ENCODE measurements at regions not wholly inside any gene's neighbourhood (a gene's known extent, or its start where the extent isn't known, plus 50 kb on each side); places are given as distances from the start of the nearest gene placed in this dataset.
A peak's percentile ranks its signal among the peaks of the same experiment; 100 is the strongest.

DNA sequence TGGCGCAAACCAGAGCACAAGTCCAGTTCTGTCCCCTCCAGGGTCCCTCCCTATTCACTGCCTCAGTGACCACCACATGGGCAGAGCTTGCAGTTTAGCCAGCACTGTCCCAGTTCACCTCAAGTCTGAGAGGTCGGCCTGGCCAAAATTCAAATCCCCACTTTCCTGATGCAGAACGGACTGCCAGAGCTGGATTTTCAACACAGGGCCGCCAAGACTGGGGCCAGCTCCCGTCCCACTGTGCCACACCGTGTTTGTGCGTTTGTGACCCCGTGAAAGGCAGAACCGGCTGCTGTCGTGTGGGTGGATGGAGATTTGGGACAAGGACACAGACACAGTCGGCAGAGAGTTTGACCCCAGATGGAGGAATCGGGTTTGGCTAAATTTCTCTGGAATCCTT lies 176.7 kb downstream of the URI1 start:
- DNase-seq (no peak), ATAC-seq (ENCODE audit: insufficient read depth, low FRiP score) (no peak)
- TF ChIP-seq, protein P1, sequence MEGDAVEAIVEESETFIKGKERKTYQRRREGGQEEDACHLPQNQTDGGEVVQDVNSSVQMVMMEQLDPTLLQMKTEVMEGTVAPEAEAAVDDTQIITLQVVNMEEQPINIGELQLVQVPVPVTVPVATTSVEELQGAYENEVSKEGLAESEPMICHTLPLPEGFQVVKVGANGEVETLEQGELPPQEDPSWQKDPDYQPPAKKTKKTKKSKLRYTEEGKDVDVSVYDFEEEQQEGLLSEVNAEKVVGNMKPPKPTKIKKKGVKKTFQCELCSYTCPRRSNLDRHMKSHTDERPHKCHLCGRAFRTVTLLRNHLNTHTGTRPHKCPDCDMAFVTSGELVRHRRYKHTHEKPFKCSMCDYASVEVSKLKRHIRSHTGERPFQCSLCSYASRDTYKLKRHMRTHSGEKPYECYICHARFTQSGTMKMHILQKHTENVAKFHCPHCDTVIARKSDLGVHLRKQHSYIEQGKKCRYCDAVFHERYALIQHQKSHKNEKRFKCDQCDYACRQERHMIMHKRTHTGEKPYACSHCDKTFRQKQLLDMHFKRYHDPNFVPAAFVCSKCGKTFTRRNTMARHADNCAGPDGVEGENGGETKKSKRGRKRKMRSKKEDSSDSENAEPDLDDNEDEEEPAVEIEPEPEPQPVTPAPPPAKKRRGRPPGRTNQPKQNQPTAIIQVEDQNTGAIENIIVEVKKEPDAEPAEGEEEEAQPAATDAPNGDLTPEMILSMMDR (IDR thresholded peaks at IDR 0.05; ENCODE audit: control extremely low read depth, extremely low read depth), result no peak
- 75 to 84% methylated on average over 12 of the region's 12 CpGs for WGBS, 2 donors
- Histone ChIP-seq H3K27ac (ENCODE audit: low read depth in 1 of 2, low read length in 1 of 2) (no peak overlapping the region), H3K36me3 (ENCODE audit: control insufficient read depth in 4 of 4, insufficient read depth in 4 of 4, low read length in 4 of 4) (no peaks in the 10 kb centered on the region), H3K9me3 (ENCODE audit: control insufficient read depth in 4 of 4, insufficient read depth in 3 of 4, low read length in 3 of 4) (peaks cover 0 to 2% (median 0%) of the 10 kb centered on the region in 4 donors), H3K9ac (ENCODE audit: insufficient read depth in 1 of 2, low read length in 2 of 2) (no peak overlapping the region), H3K4me1 (ENCODE audit: control insufficient read depth in 5 of 5, insufficient read depth in 5 of 5, low read length in 5 of 5) (peaks cover 0 to 9% (median 0%) of the 10 kb centered on the region in 5 donors), H3K4me3 (no peak overlapping the region), H3K27me3 (ENCODE audit: control insufficient read depth in 3 of 3, insufficient read depth in 3 of 3, low read length in 2 of 3) (peaks cover 0 to 6% (median 0%) of the 10 kb centered on the region in 3 donors)

DNA sequence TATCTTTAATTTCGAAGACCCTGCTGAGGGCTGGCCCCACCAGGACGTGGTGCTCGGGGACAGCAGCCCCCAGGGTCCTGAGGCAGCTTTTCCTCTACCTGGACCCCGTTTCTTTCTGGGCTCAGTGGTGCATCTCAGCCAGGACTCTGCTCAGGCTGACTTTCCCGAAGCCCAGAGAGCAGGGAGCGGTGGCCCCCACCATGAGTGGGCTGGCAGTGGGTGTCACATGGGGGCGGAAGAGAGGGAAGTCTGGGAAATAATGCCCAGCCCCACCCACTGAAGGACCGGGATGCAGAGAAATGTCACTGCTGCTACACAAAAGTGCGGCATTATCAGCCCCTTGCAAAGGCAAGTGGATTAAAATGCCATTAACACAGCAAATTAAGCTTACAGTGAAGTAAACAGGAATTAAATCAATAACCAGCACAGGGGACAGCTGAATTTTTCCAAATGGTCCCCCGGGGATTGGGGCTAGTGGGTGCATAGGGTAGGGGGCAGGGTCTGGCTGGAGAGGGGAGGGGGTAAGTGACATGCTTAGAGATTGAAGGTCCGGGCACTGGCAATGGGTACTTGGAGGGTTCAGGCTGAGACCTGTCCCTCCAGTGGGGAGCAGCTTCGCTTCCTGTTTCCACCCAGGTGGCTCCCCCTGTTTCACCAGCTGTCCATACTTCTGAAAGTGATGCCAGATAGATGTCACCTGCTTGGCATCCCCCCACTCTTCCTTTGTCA lies 177.3 kb downstream of the URI1 start:
- H3K27me3 ChIP-seq (ENCODE audit: control insufficient read depth in 3 of 3, insufficient read depth in 3 of 3, low read length in 2 of 3), result peaks cover 0 to 6% (median 0%) of the 10 kb centered on the region in 3 donors
- H3K36me3 ChIP-seq (ENCODE audit: control insufficient read depth in 4 of 4, insufficient read depth in 4 of 4, low read length in 4 of 4), result no peaks in the 10 kb centered on the region
- 66 to 77% methylated on average over 12 of the region's 12 CpGs for WGBS, 2 donors
- peak in 2 of 3 donors; percentile 26 to 27 for DNase-seq
- no peak overlapping the region for H3K9ac ChIP-seq (ENCODE audit: insufficient read depth in 1 of 2, low read length in 2 of 2)
- no peak overlapping the region for H3K27ac ChIP-seq (ENCODE audit: low read depth in 1 of 2, low read length in 1 of 2)
- H3K4me1 ChIP-seq (ENCODE audit: control insufficient read depth in 5 of 5, insufficient read depth in 5 of 5, low read length in 5 of 5), result peaks cover 0 to 9% (median 0%) of the 10 kb centered on the region in 5 donors
- peaks cover 0 to 2% (median 0%) of the 10 kb centered on the region in 4 donors for H3K9me3 ChIP-seq (ENCODE audit: control insufficient read depth in 4 of 4, insufficient read depth in 3 of 4, low read length in 3 of 4)
- ATAC-seq (ENCODE audit: insufficient read depth, low FRiP score), result no peak
- no peak overlapping the region for H3K4me3 ChIP-seq
- TF ChIP-seq, protein P1 (IDR thresholded peaks at IDR 0.05; ENCODE audit: control extremely low read depth, extremely low read depth), result no peak

DNA sequence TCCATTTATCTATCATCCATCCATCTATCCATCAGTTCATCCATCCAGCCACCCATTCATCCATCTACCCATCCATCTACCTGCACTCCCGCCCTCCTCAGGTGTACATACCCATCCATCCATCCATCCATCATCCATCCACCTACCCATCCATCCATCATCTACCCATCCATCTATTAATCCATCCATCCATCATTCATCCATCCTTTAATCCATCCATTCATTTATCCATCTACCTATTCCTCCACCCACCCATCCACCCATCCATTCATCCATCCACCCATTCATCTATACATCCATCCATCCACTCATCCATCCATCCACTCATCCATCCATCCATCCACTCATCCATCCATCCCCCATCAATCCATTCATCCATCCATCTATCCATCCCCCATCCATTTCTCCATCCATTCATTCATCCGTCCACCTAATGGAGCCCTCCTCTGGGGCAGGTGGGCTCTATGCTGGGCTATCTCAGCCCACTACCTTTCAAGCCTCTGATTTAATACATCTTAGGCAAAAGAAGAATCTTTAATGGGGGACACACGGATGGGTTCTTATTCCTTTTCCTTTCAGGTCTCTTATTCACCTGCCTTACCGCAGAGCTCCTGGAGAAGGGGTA lies 178.9 kb downstream of the URI1 start:
- no peak for ATAC-seq (ENCODE audit: insufficient read depth, low FRiP score)
- TF ChIP-seq, protein P1 (IDR thresholded peaks at IDR 0.05; ENCODE audit: control extremely low read depth, extremely low read depth), result no peak
- H3K27ac ChIP-seq (ENCODE audit: low read depth in 1 of 2, low read length in 1 of 2), result no peak overlapping the region
- WGBS, 2 donors, result 90 to 91% methylated on average over 4 of the region's 4 CpGs
- peaks cover 0 to 7% (median 0%) of the 10 kb centered on the region in 3 donors for H3K27me3 ChIP-seq (ENCODE audit: control insufficient read depth in 3 of 3, insufficient read depth in 3 of 3, low read length in 2 of 3)
- H3K36me3 ChIP-seq (ENCODE audit: control insufficient read depth in 4 of 4, insufficient read depth in 4 of 4, low read length in 4 of 4), result no peaks in the 10 kb centered on the region
- DNase-seq, result no peak
- peaks cover 0 to 9% (median 0%) of the 10 kb centered on the region in 5 donors for H3K4me1 ChIP-seq (ENCODE audit: control insufficient read depth in 5 of 5, insufficient read depth in 5 of 5, low read length in 5 of 5)
- peaks cover 0 to 2% (median 0%) of the 10 kb centered on the region in 4 donors for H3K9me3 ChIP-seq (ENCODE audit: control insufficient read depth in 4 of 4, insufficient read depth in 3 of 4, low read length in 3 of 4)
- H3K4me3 ChIP-seq, result no peak overlapping the region
- no peak overlapping the region for H3K9ac ChIP-seq (ENCODE audit: insufficient read depth in 1 of 2, low read length in 2 of 2)
